GM12878 (cell line): ENCODE measurements at regions not wholly inside any gene's neighbourhood (a gene's known extent, or its start where the extent isn't known, plus 50 kb on each side); places are given as distances from the start of the nearest gene placed in this dataset.

Source experiments
- ATAC-seq: fragments of 200-7000 bp; cut with Tn5 transposase; 3 replicates; pipeline ENCODE4 v1.9.1; 2020; ENCODE audit warnings: mild to moderate bottlenecking, moderate library complexity
- BruUV-seq: library from RNA; stranded (reverse); fragments of 400-500 nt; replicated peaks from 2 replicates; lab custom pipeline; 2021; lab: Mats Ljungman, UMichigan
- CTCF ChIA-PET: fragments of 300-600 bp; sonication (Branson Sonifier 250); formaldehyde crosslinking; extraction: SDS; loops from one replicate; lab custom pipeline; 2021; ENCODE audit warnings: inconsistent platforms; lab: Yijun Ruan, JAX
- POLR2A ChIA-PET: fragments of 350-600 bp; formaldehyde crosslinking; extraction: SDS; loops from one replicate; lab custom pipeline; 2021; ENCODE audit warnings: inconsistent platforms; lab: Charles Lee
- RAD21 ChIA-PET: fragments of 300-600 bp; sonication (Branson Sonifier 250); formaldehyde crosslinking; loops from one replicate; lab custom pipeline; 2023; ENCODE audit warnings: antibody characterized with exemption; ENCODE audit not compliant: unreplicated experiment; lab: Charles Lee
- SMC1A ChIA-PET: fragments of 300-600 bp; sonication (Branson Sonifier 250); formaldehyde crosslinking; loops from one replicate; lab custom pipeline; 2023; ENCODE audit not compliant: unreplicated experiment, uncharacterized antibody; lab: Charles Lee
- DNase-seq: peaks from one replicate; pipeline ENCODE4 v3.0.0-alpha.2; 2011; ENCODE audit warnings: low read depth, low spot score
- FAIRE-seq: peaks from 3 replicates; lab custom pipeline; 2011; peaks lifted over from hg19 to GRCh38; lab: Jason Lieb, UNC
- H2AFZ ChIP-seq: 2 replicates; pipeline ENCODE4 v1.6.0; 2011; ENCODE audit warnings: low read depth, low read length, control low read depth; ENCODE audit not compliant: control insufficient read depth
- H3K27ac ChIP-seq: 2 replicates; pipeline ENCODE4 v1.5.1; 2011; ENCODE audit warnings: control low read depth; ENCODE audit not compliant: control insufficient read depth, insufficient read depth
- H3K27me3 ChIP-seq, 2 experiments: replicated peaks in 1 of 2; 2 replicates each; pipeline versions ENCODE4 v1.6.0 to v1.6.1; 2011; ENCODE audit warnings: low read length in 1 of 2; ENCODE audit not compliant: control insufficient read depth in 2 of 2, insufficient read depth in 2 of 2
- H3K36me3 ChIP-seq, 2 experiments: 2 replicates each; pipeline ENCODE4 v1.5.1; 2011; ENCODE audit warnings: low read length in 1 of 2; ENCODE audit not compliant: control insufficient read depth in 2 of 2, insufficient read depth in 2 of 2
- H3K4me1 ChIP-seq: 2 replicates; pipeline ENCODE4 v1.6.1; 2011; ENCODE audit warnings: mild to moderate bottlenecking, low read length, moderate library complexity, mixed read lengths; ENCODE audit not compliant: control insufficient read depth, insufficient read depth
- H3K4me2 ChIP-seq: 2 replicates; pipeline ENCODE4 v1.6.0; 2011; ENCODE audit warnings: control low read depth; ENCODE audit not compliant: control insufficient read depth, insufficient read depth
- H3K4me3 ChIP-seq: fragments of 200-600 bp; sonication (generic); 2 replicates; pipeline ENCODE4 v1.5.1; 2016
- H3K79me2 ChIP-seq: 2 replicates; pipeline ENCODE4 v1.6.0; 2011; ENCODE audit warnings: low read length; ENCODE audit not compliant: control insufficient read depth, insufficient read depth
- H3K9ac ChIP-seq: 2 replicates; pipeline ENCODE4 v1.8.0; 2011; ENCODE audit warnings: low read length, control low read depth, mixed read lengths; ENCODE audit not compliant: control insufficient read depth, insufficient read depth
- H3K9me3 ChIP-seq: replicated peaks from 3 replicates; pipeline ENCODE4 v1.5.1; 2011; ENCODE audit warnings: mild to moderate bottlenecking, low read length; ENCODE audit not compliant: control insufficient read depth, insufficient read depth
- H4K20me1 ChIP-seq: 2 replicates; pipeline ENCODE4 v1.6.0; 2011; ENCODE audit not compliant: control insufficient read depth, insufficient read depth
- EP300 ChIP-seq, 2 experiments: fragments of 150-350 bp in 1 of 2; IDR thresholded peaks; 2 replicates each; pipeline ENCODE4 v1.6.1; 2011 to 2012; ENCODE audit warnings: low read depth in 2 of 2, low read length in 2 of 2, borderline replicate concordance in 1 of 2, improper control_type of control experiment in 1 of 2, inconsistent platforms in 1 of 2; ENCODE audit not compliant: control insufficient read depth in 1 of 2
- HCFC1 ChIP-seq: fragments of 150-350 bp; IDR thresholded peaks from 2 replicates; pipeline ENCODE4 v1.6.1; 2014; ENCODE audit warnings: low read length
- MYB ChIP-seq: fragments of 150-350 bp; IDR thresholded peaks from 2 replicates; pipeline ENCODE4 v1.6.1; 2014; ENCODE audit warnings: mild to moderate bottlenecking, low read depth, low read length, borderline replicate concordance
- RELA ChIP-seq: fragments of 450-650 bp; IDR thresholded peaks from 2 replicates; pipeline ENCODE4 v1.8.0; 2014; ENCODE audit warnings: borderline replicate concordance; ENCODE audit not compliant: partially characterized antibody
- SMARCA5 ChIP-seq: fragments of 450-650 bp; IDR thresholded peaks from 2 replicates; pipeline ENCODE4 v1.6.1; 2017; ENCODE audit warnings: mild to moderate bottlenecking
- TBL1XR1 ChIP-seq: IDR thresholded peaks from 2 replicates; pipeline ENCODE4 v1.6.1; 2012; ENCODE audit warnings: low read depth, low read length, improper control_type of control experiment
- TCF12 ChIP-seq: IDR thresholded peaks from 2 replicates; pipeline ENCODE4 v1.6.1; 2011; ENCODE audit warnings: low read depth, mild to moderate bottlenecking, low read length
- ZBTB4 ChIP-seq: fragments of 450-650 bp; formaldehyde crosslinking; IDR thresholded peaks from 2 replicates; pipeline ENCODE4 v1.4.0; 2022; ENCODE audit warnings: mild to moderate bottlenecking, moderate library complexity
- WGBS: methylation state at CpG from one replicate; pipeline ENCODE4 v1.1.6; 2016; ENCODE audit warnings: low lambda C conversion rate; ENCODE audit not compliant: insufficient replicate concordance, insufficient coverage; ENCODE audit errors: missing lambda C conversion rate; 5-methylcytosine and 5-hydroxymethylcytosine counted together
- in situ Hi-C: fragments of 300-500 bp; cut with MboI; formaldehyde crosslinking; loops from 9 replicates; pipeline ENCODE4 v1.14.3; 2018; ENCODE audit warnings: mixed read lengths
- intact Hi-C: fragments of 100-400 bp; cut with micrococcal nuclease; formaldehyde crosslinking; loops from one replicate; pipeline ENCODE4 v1.14.2; 2022; ENCODE audit not compliant: unreplicated experiment
- TF ChIP-seq, protein P1 (sequence below): IDR thresholded peaks from 2 replicates; pipeline ENCODE4 v1.6.1; 2012; ENCODE audit warnings: mild to moderate bottlenecking, low read depth, low read length
- TF ChIP-seq, protein P2 (sequence below): fragments of 150-350 bp; IDR thresholded peaks from 2 replicates; pipeline ENCODE4 v1.6.1; 2014; ENCODE audit warnings: mild to moderate bottlenecking, low read depth, low read length

GRCh38 chr4:176563591-176563990 lies 229.1 kb downstream of the VEGFC start (continued):
- TF ChIP-seq, protein P1, sequence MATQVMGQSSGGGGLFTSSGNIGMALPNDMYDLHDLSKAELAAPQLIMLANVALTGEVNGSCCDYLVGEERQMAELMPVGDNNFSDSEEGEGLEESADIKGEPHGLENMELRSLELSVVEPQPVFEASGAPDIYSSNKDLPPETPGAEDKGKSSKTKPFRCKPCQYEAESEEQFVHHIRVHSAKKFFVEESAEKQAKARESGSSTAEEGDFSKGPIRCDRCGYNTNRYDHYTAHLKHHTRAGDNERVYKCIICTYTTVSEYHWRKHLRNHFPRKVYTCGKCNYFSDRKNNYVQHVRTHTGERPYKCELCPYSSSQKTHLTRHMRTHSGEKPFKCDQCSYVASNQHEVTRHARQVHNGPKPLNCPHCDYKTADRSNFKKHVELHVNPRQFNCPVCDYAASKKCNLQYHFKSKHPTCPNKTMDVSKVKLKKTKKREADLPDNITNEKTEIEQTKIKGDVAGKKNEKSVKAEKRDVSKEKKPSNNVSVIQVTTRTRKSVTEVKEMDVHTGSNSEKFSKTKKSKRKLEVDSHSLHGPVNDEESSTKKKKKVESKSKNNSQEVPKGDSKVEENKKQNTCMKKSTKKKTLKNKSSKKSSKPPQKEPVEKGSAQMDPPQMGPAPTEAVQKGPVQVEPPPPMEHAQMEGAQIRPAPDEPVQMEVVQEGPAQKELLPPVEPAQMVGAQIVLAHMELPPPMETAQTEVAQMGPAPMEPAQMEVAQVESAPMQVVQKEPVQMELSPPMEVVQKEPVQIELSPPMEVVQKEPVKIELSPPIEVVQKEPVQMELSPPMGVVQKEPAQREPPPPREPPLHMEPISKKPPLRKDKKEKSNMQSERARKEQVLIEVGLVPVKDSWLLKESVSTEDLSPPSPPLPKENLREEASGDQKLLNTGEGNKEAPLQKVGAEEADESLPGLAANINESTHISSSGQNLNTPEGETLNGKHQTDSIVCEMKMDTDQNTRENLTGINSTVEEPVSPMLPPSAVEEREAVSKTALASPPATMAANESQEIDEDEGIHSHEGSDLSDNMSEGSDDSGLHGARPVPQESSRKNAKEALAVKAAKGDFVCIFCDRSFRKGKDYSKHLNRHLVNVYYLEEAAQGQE = no peak
- no peak for TF ChIP-seq HCFC1
- no peak for TF ChIP-seq EP300 (IDR thresholded peaks at IDR 0.05; ENCODE audit: borderline replicate concordance in 1 of 2, control insufficient read depth in 1 of 2, low read depth in 2 of 2, low read length in 2 of 2)

- POLR2A ChIA-PET = no interaction called here
- Histone ChIP-seq H3K4me1 (no peaks in the 10 kb centered on the region), H3K36me3 (no peaks in the 10 kb centered on the region), H3K9me3 (no peaks in the 10 kb centered on the region), H3K9ac (no peak overlapping the region), H3K79me2 (no peaks in the 10 kb centered on the region), H3K27ac (no peak overlapping the region), H3K4me2 (no peak overlapping the region), H3K4me3 (no peak overlapping the region), H3K27me3 (no peaks in the 10 kb centered on the region), H4K20me1 (no peaks in the 10 kb centered on the region), H2AFZ (no peak overlapping the region)
- CTCF ChIA-PET = no interaction called here
- RAD21 ChIA-PET = no interaction called here
- SMC1A ChIA-PET = interaction anchor here (0.6 kb wide), 1 partner anchor 29 kb away, joined by 3 read pairs; no protein-coding TSS in a partner anchor
- intact Hi-C loops (no loop called here), in situ Hi-C loops (no loop called here)
- FAIRE-seq (no peak), DNase-seq (no peak), ATAC-seq (no peak)
- no TSS peak for BruUV-seq
- TF ChIP-seq TBL1XR1 (no peak), SMARCA5 (no peak), ZBTB4 (CRISPR knock-in tag) (no peak), TCF12 (no peak), MYB (no peak), RELA (no peak)
- TF ChIP-seq, protein P2, sequence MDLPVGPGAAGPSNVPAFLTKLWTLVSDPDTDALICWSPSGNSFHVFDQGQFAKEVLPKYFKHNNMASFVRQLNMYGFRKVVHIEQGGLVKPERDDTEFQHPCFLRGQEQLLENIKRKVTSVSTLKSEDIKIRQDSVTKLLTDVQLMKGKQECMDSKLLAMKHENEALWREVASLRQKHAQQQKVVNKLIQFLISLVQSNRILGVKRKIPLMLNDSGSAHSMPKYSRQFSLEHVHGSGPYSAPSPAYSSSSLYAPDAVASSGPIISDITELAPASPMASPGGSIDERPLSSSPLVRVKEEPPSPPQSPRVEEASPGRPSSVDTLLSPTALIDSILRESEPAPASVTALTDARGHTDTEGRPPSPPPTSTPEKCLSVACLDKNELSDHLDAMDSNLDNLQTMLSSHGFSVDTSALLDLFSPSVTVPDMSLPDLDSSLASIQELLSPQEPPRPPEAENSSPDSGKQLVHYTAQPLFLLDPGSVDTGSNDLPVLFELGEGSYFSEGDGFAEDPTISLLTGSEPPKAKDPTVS = no peak
- 18% methylated on average over 2 of the region's 2 CpGs for WGBS
Measured at GRCh38 chr4:176565049-176565448, 227.7 kb downstream of the VEGFC start.
